Neural crest cell (in vitro differentiated cells): ENCODE measurements at regions not wholly inside any gene's neighbourhood (a gene's known extent, or its start where the extent isn't known, plus 50 kb on each side); places are given as distances from the start of the nearest gene placed in this dataset.

Experiments
- DNase-seq: peaks from one replicate; pipeline ENCODE4 v3.0.0; 2021; ENCODE audit warnings: low read depth, mixed read lengths, low spot score
- H3K27ac Mint-ChIP-seq: one replicate; pipeline ENCODE4 v1.8.0; 2021; ENCODE audit warnings: mild to moderate bottlenecking, mixed read lengths; ENCODE audit not compliant: unreplicated experiment
- H3K27me3 Mint-ChIP-seq: 2 replicates; pipeline ENCODE4 v1.8.0; 2021; ENCODE audit warnings: low read depth, mild to moderate bottlenecking, mixed read lengths
- H3K36me3 Mint-ChIP-seq: 2 replicates; pipeline ENCODE4 v1.8.0; 2021; ENCODE audit warnings: low read depth, mild to moderate bottlenecking, mixed read lengths
- H3K4me1 Mint-ChIP-seq: 2 replicates; pipeline ENCODE4 v1.8.0; 2021; ENCODE audit warnings: mixed read lengths
- H3K4me3 Mint-ChIP-seq: one replicate; pipeline ENCODE4 v1.8.0; 2021; ENCODE audit warnings: mild to moderate bottlenecking, mixed read lengths
- H3K9me3 Mint-ChIP-seq: 2 replicates; pipeline ENCODE4 v1.8.0; 2021; ENCODE audit warnings: mixed read lengths
- CTCF ChIP-seq: fragments of 200-600 bp; sonication (generic); conservative IDR thresholded peaks from 2 replicates; pipeline ENCODE4 v1.5.0; 2021; ENCODE audit warnings: antibody characterized with exemption, mild to moderate bottlenecking

GRCh38 chr16:59740858-59741257 is 1006.7 kb upstream of the GOT2 start:
- TF ChIP-seq CTCF = no peak
- Mint-ChIP-seq H3K4me3 (no peak overlapping the region), H3K27me3 (no peaks in the 10 kb centered on the region), H3K9me3 (no peaks in the 10 kb centered on the region), H3K4me1 (no peaks in the 10 kb centered on the region), H3K27ac (no peak overlapping the region), H3K36me3 (no peaks in the 10 kb centered on the region)
- DNase-seq = no peak

- TF ChIP-seq CTCF = no peak
- Mint-ChIP-seq H3K4me3 (no peak overlapping the region), H3K27ac (no peak overlapping the region), H3K36me3 (peaks cover 2% of the 10 kb centered on the region), H3K4me1 (peaks cover 19% of the 10 kb centered on the region), H3K27me3 (no peaks in the 10 kb centered on the region), H3K9me3 (peaks cover 3% of the 10 kb centered on the region)
- DNase-seq = no peak
These were observed 1003.2 kb upstream of the GOT2 start for GRCh38 chr16:59737274-59737673.

- H3K36me3 Mint-ChIP-seq = peaks cover 7% of the 10 kb centered on the region
- H3K27ac Mint-ChIP-seq = no peak overlapping the region
- no peak for TF ChIP-seq CTCF
- H3K9me3 Mint-ChIP-seq = peaks cover 7% of the 10 kb centered on the region
- peak overlapping the region; percentile 33 for H3K4me3 Mint-ChIP-seq
- no peaks in the 10 kb centered on the region for H3K27me3 Mint-ChIP-seq
- no peak for DNase-seq
- H3K4me1 Mint-ChIP-seq = peaks cover 19% of the 10 kb centered on the region
These were observed 999.2 kb upstream of the GOT2 start for GRCh38 chr16:59733321-59733720.

GRCh38 chr16:59729613-59730012 is 995.5 kb upstream of the GOT2 start:
- Mint-ChIP-seq H3K36me3 (peaks cover 9% of the 10 kb centered on the region), H3K9me3 (peaks cover 6% of the 10 kb centered on the region), H3K4me3 (no peak overlapping the region), H3K4me1 (peaks cover 19% of the 10 kb centered on the region), H3K27ac (no peak overlapping the region), H3K27me3 (no peaks in the 10 kb centered on the region)
- no peak for TF ChIP-seq CTCF
- no peak for DNase-seq

- H3K27ac Mint-ChIP-seq = no peak overlapping the region
- no peak for TF ChIP-seq CTCF
- DNase-seq = no peak
- no peak overlapping the region for H3K4me3 Mint-ChIP-seq
- H3K27me3 Mint-ChIP-seq = no peaks in the 10 kb centered on the region
- H3K4me1 Mint-ChIP-seq = no peaks in the 10 kb centered on the region
- no peaks in the 10 kb centered on the region for H3K36me3 Mint-ChIP-seq
- H3K9me3 Mint-ChIP-seq = no peaks in the 10 kb centered on the region
These were observed 985.0 kb upstream of the GOT2 start for GRCh38 chr16:59719121-59719520.
